ENCODE measurements at regions not wholly inside any gene's neighbourhood (a gene's known extent, or its start where the extent isn't known, plus 50 kb on each side); places are given as distances from the start of the nearest gene placed in this dataset.

GRCh38 chr3:13208706-13209633, 135.7 kb upstream of the IQSEC1 start:
- no peak for DNase-seq (ENCODE audit: low spot score)

GRCh38 chr3:13207975-13208705, 134.9 kb upstream of the IQSEC1 start:
- no peak for DNase-seq (ENCODE audit: low spot score)

- no peak for DNase-seq (ENCODE audit: low spot score)
Measured at GRCh38 chr3:13207578-13207922, 134.3 kb upstream of the IQSEC1 start.

DNA sequence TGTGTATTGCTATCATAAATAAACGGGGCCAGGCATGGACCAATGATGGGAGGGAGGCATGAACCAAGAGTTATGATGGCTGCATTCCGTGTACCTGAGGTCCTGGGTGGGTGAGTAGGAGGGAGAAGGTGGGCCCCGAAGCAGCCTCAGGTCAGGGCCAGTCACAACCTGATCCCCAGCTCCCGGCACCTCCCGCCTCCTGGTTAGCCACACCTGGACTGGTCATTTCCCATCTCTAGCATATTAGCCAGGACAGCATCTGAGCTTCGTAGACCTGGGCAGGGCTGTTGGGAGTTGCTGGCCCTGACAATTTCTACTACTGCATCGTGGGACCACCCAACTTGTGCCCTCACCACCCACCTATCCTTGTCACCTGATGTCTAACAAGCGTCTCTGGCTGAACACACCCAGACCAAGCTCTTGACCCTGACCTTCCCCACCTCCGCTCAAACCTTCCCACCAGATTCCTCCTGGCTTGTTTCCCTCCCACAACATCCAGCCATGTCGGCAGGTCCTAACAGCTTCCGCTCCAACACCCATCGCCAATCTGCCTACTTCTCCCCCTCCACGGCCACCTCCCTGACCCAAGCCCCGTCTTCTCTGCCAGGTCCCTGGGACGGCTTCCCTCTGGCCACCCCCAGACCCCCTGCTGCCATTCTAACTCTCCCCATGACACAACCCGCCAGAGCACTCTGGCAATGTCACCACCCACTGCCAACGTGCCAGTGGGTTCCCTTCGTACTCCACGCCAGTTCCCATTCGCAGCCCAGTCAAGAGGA, 133.8 kb upstream of the IQSEC1 start:
- no peak for DNase-seq (ENCODE audit: low spot score)

DNA sequence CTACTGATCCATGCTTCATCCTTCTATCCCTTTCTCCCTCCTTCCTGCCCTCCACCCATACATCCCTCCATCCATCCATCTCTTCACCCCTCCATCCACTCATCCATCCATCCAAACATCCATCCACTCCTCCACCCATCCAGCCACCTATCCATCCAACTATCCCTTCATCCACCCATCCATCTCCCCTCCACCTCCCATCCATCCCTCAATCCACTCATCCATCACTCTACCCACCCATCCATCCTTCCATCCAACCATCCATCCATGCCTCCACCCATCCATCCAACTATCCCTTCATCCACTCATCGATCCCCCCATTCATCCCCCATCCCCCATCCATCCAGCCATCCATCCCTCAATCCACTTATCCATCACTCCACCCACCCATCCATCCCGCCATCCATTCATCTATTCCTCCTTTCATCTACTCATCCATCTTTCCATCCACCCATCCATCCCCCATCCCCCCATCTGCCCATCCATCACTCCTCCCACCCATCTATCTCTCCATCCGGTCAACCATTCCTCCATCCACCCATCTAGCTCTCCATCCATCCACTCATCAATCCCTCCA, 132.4 kb upstream of the IQSEC1 start:
- no peak for DNase-seq (ENCODE audit: low spot score)

GRCh38 chr3:13204177-13204581, 130.9 kb upstream of the IQSEC1 start:
- DNase-seq (ENCODE audit: low spot score), result no peak

DNA sequence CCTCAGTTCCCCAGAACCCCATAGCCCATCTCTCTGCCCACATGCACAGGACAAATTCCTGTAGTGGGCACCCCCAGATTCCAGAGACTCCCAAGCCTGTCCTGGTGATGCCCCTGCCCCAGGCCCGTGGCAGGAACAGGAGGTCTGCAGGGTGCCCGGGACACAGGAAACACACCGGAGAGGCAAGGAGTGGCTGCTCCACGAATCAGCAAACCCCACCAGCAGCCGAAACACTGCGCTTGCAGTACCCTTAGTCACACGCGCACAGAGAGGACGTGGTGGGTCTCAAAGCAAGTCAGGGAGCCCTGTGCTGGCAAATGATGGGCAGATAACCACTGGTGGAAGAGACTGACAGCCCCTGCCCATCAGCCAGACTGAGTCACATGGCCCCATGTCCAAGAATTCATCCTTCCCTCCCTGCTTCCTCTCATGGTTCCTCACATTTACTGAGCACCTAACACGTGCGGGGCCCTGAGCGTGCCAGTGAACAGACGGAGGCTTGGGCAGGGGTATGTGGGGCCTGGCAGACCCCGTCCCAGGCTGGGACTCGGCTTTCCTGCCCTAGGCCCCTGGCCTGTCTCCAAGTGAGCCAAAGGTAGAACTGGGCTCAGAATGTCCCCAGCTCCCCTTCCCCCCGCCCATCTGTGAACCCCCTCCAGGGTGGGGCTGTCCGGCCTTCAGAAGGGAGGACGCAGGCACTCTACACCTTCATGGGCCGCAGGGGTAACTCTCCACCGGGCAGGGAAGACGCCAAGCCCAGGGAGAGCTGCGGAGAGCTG, 130.4 kb upstream of the IQSEC1 start:
- DNase-seq (ENCODE audit: low spot score), result no peak

DNA sequence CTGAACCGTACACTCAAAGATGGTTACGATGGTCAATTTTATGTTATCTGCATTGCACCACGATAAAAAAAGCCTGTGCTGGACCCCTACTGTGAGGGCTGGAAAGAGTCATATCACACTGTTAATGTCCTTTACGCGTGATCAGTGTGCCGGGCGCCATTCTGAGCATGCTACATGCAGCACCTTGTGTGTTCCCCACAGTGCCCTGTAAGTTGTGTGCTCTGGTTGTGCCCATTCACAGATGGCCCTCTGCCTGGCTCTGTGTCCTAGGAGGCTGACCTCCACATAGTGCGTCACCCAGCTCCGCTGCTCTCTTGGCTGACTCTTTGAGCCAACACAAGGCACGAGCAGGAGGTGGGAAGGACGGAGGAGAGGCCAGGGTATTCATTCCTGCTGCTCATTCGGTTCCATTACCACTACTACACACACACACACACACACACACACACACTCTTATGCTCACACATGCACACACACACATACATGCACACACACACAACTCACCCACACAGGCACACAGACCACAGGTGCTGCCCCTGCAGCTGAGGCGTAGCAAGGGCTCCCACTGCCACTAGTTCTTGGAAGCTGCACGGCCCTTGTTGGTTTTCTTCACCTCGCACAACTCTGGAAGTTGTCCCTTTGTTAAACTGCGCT, 129.6 kb upstream of the IQSEC1 start:
- no peak for DNase-seq (ENCODE audit: low spot score)

GRCh38 chr3:13201851-13202250, 128.6 kb upstream of the IQSEC1 start:
- DNase-seq (ENCODE audit: low spot score), result no peak

DNA sequence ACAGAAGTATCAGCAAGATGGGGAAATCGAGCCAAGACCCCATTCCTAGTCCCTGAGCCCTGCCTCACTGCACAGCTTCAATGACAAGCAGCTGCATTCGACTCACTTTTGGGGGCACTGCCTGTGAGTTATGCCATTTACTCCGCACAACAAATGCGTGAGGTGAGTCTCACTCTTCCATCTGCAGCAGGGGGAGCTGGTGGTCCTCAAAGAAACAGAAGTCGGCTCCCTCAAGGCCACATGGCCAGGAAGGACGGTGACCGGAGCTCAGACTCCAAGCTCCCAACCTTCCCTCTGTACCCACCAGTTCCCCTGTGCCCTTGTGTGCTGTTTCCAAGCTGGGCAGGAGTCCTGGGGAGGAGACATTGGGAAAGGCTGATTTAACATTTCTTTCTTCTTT, 127.7 kb upstream of the IQSEC1 start:
- no peak for DNase-seq (ENCODE audit: low spot score)

GRCh38 chr3:13200465-13200864, 127.2 kb upstream of the IQSEC1 start:
- no peak for DNase-seq (ENCODE audit: low spot score)

DNA sequence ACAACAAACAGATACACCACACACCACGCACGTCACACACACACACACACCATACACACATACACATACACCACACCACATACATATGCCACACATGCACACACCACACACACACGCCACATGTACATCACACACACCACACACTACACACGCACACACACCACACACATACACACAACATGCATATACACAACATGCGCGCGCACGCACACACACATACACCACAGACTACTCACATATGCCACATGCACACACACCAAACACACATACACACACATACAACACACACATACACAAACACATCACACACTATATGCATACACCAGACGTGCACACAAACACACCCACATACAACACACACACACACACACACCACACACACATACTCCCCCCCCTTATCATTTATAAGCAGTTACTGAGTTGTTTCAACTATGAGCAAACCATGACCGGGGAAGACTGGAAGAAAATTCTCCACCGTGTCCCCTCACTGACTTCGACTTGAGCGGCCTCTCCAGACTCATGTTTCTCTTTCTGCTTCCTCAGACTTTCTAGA, 126.7 kb upstream of the IQSEC1 start:
- DNase-seq (ENCODE audit: low spot score), result no peak

DNA sequence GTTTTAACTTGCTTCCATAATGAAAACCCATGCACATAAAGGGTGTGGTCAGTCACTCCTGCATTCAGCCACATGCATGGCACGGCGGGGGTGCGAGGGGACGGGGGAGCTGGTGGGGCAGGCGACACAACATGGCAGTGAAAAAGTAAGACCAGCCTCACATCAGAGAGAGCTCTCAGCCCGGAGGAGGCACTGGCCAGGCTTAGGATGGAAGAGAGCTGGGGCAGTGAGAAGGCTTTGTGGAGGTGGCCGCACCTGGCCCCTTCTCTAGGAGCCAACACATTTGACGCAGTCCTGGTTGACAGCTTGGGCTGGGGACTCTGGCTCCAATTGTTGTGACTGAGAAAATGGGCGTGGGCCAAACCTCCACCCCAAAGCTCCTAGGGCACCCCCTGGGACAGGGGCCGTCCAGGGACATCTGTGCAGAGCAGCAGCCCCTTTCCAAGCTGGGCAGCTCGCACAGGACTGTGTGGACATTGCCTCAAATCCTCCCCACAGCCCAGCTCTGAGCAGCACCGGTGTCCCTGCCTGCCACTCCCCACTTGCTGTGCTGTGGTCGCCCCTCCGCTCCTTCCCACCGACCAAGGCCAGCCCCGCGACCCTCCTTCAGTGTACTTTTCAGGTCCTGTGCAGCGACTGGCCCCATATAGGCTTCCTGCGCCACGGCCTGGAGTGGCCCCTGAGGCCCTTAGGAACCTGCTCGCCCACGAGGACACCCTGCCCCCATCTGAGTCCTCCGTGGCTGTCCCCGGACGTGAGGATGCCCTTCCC, 126.0 kb upstream of the IQSEC1 start:
- DNase-seq (ENCODE audit: low spot score), result no peak

- no peak for DNase-seq (ENCODE audit: low spot score)
Measured at GRCh38 chr3:13198264-13198879, 125.1 kb upstream of the IQSEC1 start.

DNA sequence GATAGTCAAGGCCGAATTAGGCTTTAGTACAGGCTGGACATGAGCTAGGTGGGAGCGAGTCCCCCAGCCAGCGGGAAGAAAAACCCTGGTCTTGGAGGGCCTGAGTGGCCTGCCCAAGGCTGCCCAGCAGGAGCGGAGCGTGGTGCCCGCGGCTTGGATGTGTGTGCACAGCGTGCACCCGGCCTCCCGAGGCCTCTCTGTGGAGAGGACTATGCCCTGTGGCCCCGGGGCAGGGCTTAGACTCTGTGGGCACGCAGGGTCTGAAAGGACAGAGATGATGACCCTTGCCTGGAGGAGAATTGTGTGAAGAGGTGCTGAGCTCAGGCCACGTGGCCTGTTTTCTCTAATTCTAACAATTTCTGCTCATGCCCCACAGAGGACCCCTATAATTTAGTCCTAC, 124.6 kb upstream of the IQSEC1 start:
- DNase-seq (ENCODE audit: low spot score), result no peak

DNA sequence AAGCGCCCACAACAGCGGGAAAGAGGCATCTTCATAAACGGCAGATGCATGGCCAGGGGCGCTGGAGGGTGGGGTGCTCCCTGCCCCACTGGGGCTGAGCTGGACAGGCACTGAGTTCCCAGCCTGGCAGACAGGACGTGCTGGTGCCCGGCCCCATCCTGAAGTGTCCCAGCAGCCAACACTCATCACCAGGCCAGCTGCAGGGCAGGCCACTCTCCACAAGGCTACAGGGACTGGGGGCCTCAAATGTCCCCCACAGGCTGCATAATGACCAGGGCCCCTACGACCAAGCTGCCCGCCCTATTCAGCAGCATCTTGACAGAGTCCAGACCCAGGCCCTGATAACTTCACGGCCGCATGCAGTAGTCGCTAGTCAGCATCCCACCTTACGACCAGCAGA, 124.1 kb upstream of the IQSEC1 start:
- DNase-seq (ENCODE audit: low spot score), result no peak

- DNase-seq (ENCODE audit: low spot score), result no peak
Measured at GRCh38 chr3:13195374-13195773, 122.1 kb upstream of the IQSEC1 start.

GRCh38 chr3:13194285-13195209, 121.3 kb upstream of the IQSEC1 start:
- peak; percentile 84 for DNase-seq (ENCODE audit: low spot score)

All from HuH-7.5 (cell line).